GM18861 (cell line): ENCODE measurements at regions not wholly inside any gene's neighbourhood (a gene's known extent, or its start where the extent isn't known, plus 50 kb on each side); places are given as distances from the start of the nearest gene placed in this dataset.

Source experiments
- ATAC-seq: cut with Tn5 transposase; IDR thresholded peaks from one replicate; pipeline ENCODE4 v1.9.1; 2021; ENCODE audit not compliant: unreplicated experiment

DNA sequence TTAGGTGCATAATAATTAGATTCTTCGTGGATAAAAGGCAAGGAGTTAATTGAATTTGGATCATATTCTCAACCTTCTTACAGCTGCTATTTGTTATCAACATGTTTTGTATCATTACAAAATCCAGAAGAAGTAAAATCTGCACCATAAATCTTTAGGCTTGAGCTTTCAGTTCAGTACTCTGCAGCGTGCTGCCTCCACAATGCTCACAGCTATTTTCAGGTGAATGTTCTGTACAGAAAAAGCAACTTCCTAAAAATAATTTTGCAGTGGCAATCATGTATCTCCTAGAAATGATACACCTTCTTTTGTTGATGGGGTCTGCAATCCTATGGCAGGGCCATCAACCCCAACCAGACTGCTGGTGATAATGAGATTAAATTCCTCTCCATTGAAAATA is 220.9 kb upstream of the CTNNB1 start:
- no peak for ATAC-seq

DNA sequence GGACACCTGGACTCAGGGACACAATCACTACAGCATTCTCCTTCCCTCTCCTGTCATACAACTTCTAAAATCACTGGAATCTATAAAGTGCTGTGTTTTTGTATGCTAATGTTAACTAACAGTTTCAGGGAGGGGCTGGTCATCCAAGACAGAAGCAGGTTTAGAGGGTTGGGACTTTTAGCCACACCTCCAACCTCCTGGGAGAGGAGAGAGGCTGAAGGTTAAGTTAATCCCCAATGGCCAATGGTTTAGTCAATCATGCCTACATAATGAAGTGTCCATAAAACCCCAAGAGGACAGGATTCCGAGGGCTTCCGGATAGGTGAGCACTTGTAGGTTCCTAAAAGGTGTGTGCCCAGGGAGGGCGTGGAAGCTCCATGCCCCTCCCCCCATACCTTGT is 219.3 kb upstream of the CTNNB1 start:
- no peak for ATAC-seq

DNA sequence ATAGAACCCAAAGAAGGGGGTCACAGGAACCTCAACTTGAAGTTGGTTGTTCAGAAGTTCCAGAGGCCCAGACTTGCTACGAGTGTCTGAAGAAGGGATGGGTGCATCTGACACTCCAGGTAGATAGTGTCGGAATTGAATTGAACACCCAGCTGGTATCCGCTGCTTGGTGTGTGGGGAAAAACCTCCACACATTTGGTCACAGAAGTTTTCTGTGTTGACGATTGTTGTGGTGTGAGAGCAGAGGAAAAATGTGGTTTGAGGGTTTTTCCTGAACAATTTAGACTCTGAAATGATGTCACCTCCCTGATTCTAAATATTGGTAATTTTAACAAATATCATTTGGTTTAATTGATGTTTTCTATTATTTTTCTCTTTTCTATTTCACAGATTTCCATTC is 218.8 kb upstream of the CTNNB1 start:
- ATAC-seq, result no peak

DNA sequence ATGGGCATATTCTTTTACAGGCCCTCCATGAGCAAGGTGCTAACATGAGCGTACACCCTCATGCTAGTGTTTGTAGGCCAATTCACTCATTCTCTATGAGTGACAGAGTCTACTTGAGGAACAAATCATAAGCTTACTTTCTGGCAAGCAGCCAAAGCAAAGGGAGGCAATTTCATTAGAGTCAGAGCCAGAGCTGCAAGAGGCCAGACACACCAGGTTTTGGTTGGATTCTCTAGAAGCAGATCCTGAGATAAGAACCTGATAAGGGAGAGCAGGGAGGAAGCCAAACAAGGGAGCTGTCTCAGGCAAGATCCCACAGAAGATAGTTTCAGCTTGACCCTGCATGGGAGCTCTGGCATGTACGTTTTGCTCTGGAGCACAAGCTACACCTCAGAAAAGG is 214.1 kb upstream of the CTNNB1 start:
- no peak for ATAC-seq

DNA sequence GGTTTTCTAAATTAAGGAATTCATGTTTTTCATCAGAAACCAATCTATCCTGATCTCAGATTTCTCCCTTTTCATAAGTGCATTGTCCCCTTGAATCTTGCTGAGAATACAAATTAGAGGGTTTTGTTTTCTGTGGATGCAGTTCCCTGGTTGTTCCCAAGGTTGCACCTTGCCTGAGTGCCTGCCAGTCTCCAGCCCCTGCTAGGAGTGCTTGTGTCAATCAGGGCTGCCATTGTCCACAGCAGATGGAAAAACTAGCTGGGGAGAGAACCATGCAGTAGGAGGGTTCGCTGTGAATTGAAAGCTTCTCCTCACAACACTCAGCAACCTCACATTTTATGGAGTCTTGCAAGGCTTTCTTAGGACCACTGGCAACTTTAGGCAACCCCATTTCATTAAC is 210.8 kb upstream of the CTNNB1 start:
- no peak for ATAC-seq

DNA sequence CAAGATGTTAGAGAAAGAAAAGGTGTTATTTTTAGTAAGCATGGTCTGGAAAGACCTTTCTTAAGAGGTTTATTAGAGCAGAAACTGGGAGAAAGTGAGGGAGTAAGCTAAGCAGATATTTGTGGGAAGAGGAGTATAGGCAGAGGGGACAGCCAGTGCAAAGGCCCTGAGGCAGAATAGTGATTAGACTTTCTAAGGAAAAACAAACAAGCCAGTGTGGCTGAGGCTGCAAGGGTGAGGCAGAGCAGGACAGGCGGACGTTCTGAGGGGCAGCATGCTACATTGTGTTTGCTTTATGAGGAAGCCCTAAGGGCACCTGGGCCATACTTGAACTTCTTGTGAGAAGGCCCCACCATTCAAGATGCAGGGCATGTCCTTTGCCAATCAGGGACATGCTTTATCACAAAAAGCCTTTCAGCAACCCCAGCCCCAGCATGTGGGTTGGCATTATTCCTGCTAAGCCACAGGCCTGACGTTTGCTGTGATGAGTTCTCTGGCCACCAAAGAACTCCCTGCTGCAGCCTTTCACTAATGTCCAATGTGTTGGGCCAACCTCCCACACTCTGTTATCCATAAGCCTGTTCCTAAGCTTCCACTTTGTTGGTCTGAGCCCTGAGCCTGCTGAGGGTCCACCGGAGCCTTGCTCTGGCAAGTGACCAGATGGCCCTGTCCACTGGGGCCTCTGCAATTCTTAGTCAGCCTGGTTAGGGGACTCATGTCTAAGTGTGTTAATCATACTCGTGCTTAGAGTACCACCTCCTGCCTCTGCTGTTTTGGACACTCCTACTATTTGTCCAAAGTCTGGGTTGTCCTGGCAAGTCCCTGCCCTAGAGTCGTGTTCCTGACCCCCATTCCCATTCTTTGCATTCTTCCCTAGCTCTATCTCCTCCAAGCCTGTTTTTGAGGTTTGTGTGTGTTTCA is 209.9 kb upstream of the CTNNB1 start:
- ATAC-seq, result no peak

DNA sequence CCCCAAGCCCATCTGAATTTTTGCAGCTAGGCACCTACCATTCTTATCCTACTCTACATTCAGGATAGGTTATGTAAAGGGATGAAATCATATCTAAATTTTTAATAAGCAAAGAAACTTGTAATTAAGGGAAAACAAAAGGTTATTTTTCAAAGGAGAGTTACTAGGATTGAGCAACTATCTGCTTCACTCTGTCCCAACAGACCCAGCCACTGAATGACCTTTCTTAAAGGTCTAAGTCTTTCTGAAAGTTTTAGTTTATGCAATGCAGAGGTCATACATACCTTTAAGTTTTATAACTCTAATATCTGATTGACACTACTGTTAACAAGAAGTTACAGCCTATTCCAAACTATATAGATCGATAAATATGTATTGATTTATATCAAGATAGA is 209.2 kb upstream of the CTNNB1 start:
- no peak for ATAC-seq

DNA sequence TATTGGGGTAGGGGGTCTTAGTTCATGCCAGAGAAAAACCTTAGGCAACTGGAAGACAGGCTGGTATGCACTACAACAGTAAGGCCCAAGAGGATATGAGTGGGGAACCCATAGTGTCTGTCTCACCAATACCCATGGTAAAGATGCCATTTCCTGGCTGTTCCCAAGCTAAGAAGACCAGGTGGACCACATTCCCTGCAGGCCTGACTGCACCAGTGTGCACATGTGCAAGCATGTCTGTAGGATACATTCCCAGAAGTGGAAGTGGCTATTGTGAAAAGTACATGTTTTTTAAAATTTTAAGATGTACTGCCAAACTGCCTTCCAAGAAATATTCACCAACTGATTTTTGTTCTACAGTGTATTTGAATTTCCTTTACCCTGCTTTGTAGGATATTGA is 207.3 kb upstream of the CTNNB1 start:
- ATAC-seq, result no peak

DNA sequence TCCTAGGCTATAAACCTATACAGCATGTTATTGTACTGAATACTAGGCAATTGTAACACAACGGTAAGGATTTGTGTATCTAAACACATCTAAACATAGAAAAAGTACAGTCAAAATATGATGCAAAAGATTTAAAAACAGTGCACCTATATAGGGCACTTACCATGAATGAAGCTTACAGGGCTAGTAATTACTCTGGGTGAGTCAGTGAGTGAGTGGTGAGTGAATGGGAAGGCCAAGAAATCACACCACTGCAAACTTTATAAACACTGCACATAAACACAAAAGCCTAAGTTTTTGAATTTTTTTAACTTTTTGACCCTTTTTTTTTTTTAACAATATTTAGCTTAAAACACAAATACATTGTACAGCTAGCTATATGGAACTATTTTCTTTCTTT is 204.7 kb upstream of the CTNNB1 start:
- no peak for ATAC-seq

DNA sequence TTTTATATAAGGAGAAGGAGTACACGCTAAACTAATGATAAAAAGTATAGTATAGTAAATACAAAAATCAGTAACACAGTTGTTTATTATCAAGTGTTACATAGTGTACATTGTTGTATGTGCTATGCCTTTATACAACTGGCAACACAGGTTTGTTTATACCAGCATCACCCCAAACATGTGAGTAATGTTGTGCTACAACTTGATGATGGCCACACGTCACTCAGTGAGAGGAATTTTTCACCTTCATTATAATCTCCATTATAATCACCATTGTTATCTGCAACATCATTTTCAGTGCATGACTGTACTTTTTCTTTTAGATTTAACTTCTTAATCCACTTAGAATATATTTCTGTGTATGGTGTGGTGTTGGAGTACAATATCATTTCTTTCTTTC is 204.0 kb upstream of the CTNNB1 start:
- no peak for ATAC-seq

DNA sequence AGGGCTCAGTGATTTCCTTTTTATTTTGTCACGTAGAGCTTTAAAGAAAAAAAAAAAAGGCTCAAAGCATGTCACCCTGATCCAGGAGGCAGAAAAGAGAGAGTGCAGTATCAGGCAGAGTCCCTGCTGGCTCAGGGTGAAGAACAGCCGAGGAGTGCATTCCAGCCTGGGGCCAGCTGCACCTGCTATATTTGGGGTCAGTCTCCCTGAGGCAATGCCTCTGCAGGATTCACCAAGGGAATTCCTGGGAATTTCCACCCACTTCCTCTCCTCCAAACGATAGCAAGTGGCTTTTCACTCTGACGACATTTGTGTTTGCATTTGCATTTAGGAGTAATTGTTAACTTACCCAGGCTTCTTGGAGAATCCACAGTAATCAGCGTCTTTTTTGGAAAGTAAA is 202.9 kb upstream of the CTNNB1 start:
- no peak for ATAC-seq

DNA sequence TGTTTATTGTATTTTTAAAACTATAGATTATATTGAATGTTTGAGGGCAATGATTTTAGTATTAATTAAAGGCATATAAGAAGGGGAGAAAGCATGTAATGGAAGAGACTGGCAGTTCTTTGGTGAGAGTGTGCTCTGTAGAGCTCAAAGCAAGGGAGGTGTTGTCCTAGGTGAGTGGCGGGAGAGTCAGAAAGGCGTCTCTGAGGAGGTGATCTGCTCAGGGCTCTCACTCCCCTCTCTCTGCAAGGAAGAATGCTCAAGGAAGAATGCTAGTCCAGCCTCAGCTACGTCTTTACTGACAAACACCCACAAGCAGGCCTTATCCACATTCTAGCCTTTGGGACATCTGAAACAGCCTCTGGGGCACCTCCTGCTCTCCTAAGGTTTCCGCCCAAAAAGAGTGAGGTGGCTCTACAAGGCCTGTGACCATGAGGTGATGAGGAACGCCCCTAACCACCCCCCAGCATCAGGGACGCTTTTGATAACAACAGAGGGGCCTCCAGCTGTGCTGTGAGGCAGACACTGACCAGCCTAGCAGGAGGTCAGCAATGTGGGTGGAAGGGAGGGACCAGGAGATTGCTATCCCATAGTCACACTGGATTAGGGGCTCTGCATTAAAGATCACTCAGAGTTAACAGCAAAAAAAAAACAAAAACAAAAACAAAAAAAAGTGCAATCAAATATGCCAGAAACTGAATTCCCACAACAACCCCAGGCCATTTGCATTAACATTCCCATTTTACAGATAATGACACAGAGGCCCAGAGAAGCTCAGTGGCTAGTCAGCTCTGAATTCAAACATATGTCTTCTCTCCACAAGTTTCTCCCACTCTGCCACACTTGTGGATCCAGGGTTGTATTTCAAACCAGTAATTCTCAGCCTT is 202.2 kb upstream of the CTNNB1 start:
- ATAC-seq, result no peak

DNA sequence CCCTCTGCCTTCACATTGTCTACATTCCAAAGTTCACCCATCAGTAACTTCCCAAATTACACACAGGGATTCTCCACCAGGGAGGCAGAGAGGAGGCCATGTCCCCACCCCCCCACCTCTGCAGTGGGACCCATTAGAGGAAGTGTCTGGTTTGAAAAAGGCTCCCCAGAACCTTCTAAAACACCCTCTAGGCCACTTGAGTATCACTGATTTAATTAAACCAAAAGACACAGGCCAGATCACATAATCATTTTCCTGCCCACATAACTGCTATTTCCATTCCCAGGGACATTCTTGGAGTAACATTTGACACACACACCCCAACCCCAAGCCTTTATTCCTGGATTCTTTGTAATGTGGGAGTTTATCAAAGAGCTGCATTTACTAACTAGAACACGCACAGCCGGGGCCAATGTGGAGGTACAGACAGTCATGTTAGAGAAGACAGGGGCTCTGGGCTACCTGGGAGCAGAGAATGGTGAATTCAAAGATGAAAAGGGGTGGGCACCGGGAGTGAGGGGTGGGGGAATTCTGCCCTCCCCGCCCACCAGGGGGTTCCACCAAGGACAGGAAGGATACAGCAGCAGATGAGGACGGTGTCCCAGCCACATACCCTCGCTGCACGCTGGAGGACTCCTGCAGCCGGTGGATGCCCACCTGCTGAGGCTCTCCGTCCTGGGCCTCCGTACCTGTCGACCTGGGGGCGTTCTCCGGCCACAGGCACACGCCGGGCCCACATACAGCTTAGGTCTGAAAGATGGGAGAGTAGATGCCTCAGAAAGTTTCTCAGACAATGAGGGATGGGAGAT is 201.4 kb upstream of the CTNNB1 start:
- ATAC-seq, result no peak

DNA sequence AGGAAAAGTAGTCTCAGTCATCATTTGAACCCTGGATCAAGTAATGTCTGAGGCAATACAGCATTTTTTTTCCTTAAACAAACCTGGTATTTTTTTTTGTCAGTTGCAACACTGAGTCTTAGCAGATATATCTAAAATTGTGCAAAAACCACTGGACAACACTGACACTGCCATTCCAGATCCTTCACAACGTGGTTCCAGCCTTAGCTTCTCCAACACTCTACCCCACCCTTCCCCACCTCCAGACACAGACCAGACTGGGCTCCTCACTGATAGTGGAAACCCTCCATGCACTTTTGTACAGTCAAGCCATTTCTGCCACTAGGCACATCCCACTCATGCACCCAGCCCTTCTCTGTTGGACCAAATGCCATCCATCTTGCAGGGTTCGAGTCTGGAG is 199.6 kb upstream of the CTNNB1 start:
- ATAC-seq, result no peak

DNA sequence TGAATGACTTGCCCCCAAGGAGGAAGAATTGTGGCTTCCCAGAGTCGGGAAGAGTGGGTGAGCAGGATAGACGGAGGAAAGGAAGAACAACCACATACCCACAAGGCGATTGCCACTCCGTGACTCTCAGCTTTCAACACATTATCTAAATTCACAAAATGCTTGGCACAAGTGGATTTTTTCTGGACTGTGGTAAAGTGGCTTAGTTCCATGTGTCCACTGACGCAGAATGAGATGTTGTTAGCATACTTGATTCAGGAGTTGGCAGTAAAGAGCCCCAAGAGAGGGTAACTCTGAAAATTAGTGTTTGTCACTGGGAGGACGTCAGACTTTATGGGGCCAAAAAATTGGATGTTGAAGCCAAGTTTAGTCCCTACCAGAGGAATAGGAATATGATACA is 198.8 kb upstream of the CTNNB1 start:
- ATAC-seq, result no peak

DNA sequence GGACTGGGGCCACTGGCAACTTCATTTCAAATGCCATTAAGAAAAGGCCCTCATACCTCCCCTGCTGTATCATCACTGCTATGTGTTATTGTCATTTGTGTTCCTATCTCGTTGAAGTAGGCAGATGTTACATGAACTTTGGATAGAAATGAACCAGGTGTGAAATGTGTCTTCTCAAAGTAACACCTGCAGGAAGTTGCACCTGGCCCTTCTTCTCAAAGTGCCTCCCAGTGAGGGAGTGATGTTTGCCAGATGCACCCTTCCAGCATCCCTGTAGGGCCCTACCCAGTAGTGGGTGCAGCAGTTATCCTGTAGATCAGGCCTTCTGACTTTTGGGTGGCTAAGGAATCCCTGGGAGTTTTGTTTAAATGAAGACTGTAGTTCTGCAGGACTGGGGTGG is 197.7 kb upstream of the CTNNB1 start:
- no peak for ATAC-seq

DNA sequence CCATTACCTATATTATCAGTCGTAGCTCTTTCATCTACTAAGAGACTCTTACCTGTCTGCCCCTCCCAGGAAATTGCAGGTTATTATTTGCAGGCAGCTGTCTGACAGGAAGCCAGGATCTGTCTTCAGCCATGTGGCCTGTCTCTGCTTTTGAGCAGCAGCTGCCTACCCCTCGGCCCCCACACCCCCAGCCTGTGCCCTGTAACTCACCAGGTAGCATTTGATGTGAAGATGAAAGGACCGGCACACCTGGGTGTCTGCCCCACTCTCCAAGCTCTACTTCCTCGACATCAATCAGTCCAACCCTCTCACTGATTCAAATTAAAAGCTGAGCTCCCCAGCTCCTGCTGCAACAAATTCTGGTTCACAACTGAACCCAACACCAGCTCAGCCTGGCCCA is 197.2 kb upstream of the CTNNB1 start:
- no peak for ATAC-seq

DNA sequence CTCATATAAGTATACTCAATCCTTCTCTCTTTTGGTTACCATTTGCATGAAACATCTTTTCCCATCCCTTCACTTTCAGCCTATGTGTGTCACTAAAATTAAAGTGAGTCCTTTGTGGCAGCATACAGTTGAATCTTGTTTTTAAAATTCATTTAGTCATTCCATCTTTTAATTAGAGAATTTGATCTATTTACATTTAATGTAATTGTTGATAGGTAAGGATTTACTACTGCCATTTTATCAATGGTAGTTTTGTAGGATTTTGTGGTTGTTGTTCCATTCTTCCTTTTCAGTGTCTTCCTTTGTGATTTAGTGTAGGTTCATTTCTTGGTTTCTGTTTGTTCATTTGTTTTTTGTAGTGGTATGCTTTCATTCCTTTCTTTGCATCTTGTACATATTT is 191.9 kb upstream of the CTNNB1 start:
- ATAC-seq, result no peak

DNA sequence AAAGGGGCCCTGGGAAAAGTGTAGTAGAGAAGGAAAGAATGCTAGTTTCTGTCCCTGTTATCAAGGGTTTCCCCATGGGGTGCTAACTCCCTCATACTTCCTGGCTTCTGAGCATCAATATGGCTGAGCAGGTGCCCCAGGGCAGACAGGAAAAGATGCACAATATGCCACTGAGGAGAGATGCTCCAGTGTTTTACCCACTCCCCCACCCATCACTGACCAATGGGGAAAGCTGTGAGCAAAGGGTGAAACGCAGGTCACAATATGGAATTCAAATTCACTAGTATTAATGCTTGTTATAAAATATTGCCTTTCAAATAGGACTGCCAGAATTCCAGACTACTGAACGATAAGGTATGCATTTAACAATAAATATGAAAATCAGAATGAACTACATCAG is 187.5 kb upstream of the CTNNB1 start:
- no peak for ATAC-seq

DNA sequence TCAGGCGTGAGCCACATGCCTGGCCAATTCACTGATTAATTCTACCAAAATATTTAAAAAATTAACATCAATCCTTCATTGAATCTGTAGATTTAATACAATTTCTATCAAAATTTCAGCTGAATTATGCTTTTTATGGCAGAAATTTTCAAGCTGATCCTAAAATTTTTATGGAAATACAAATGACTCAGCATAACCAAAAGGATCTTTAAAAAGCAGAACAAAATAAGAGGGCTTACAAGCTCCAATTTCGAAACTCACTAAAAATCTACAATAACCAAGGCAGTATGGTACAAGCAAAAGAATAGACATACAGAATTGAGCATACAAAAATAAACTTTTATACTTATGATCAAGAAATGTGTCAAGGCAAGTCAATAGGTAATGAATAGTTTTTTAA is 180.4 kb upstream of the CTNNB1 start:
- no peak for ATAC-seq
